SK-N-SH treated with all-trans-retinoic acid at 6 μM for 48 hours (cell line): ENCODE measurements at regions not wholly inside any gene's neighbourhood (a gene's known extent, or its start where the extent isn't known, plus 50 kb on each side); places are given as distances from the start of the nearest gene placed in this dataset.
"Not testable (repeated sequence)": the region's sequence is repeated elsewhere in the genome, so short reads cannot be mapped to it uniquely, and the experiment has no call there.

Experiments
- ATAC-seq: fragments of 200-7000 bp; cut with Tn5 transposase; 3 replicates; pipeline ENCODE4 v1.9.1; 2020; ENCODE audit warnings: mild to moderate bottlenecking, moderate library complexity
- ARNTL ChIP-seq: fragments of 450-650 bp; formaldehyde crosslinking; IDR thresholded peaks from 2 replicates; pipeline ENCODE4 v1.5.0; 2020; ENCODE audit warnings: low read depth, mild to moderate bottlenecking, moderate library complexity, borderline replicate concordance
- CREB5 ChIP-seq: fragments of 250-450 bp; sonication (Bioruptor Pico); IDR thresholded peaks from 2 replicates; pipeline ENCODE4 v1.5.1; 2020; ENCODE audit warnings: low read depth, mild to moderate bottlenecking, moderate library complexity
- CSDC2 ChIP-seq: fragments of 250-450 bp; sonication (Bioruptor Pico); IDR thresholded peaks from 2 replicates; pipeline ENCODE4 v1.5.0; 2020; ENCODE audit warnings: mild to moderate bottlenecking, moderate library complexity
- CSRNP3 ChIP-seq: fragments of 250-450 bp; sonication (Bioruptor Pico); IDR thresholded peaks from 2 replicates; pipeline ENCODE4 v1.5.1; 2021; ENCODE audit warnings: mild to moderate bottlenecking, moderate library complexity
- ESRRG ChIP-seq: fragments of 250-450 bp; sonication (Bioruptor Pico); IDR thresholded peaks from 2 replicates; pipeline ENCODE4 v1.6.1; 2021; ENCODE audit warnings: mild to moderate bottlenecking
- GLIS3 ChIP-seq: fragments of 250-450 bp; sonication (Bioruptor Pico); IDR thresholded peaks from 2 replicates; pipeline ENCODE4 v1.5.0; 2020; ENCODE audit warnings: mild to moderate bottlenecking, moderate library complexity
- ISL1 ChIP-seq: fragments of 250-450 bp; sonication (Bioruptor Pico); IDR thresholded peaks from 2 replicates; pipeline ENCODE4 v2.1.2; 2022; ENCODE audit warnings: mild to moderate bottlenecking, moderate library complexity
- OSR1 ChIP-seq: fragments of 250-450 bp; sonication (Bioruptor Pico); IDR thresholded peaks from 2 replicates; pipeline ENCODE4 v1.8.0; 2022; ENCODE audit warnings: moderate library complexity, mild to moderate bottlenecking, inconsistent platforms
- PATZ1 ChIP-seq: fragments of 250-450 bp; sonication (Bioruptor Pico); IDR thresholded peaks from 2 replicates; pipeline ENCODE4 v1.8.0; 2020; ENCODE audit warnings: mild to moderate bottlenecking, moderate library complexity, borderline replicate concordance
- POU6F1 ChIP-seq: fragments of 250-450 bp; sonication (Bioruptor Pico); IDR thresholded peaks from 2 replicates; pipeline ENCODE4 v1.8.0; 2021; ENCODE audit warnings: low read depth, mild to moderate bottlenecking, moderate library complexity, borderline replicate concordance
- PPARA ChIP-seq: fragments of 250-450 bp; sonication (Bioruptor Pico); IDR thresholded peaks from 2 replicates; pipeline ENCODE4 v1.5.0; 2020; ENCODE audit warnings: mild to moderate bottlenecking, borderline replicate concordance
- SNAI2 ChIP-seq: fragments of 250-450 bp; sonication (Bioruptor Pico); IDR thresholded peaks from 2 replicates; pipeline ENCODE4 v1.5.0; 2020; ENCODE audit warnings: mild to moderate bottlenecking, moderate library complexity
- TOX ChIP-seq: fragments of 250-450 bp; sonication (Bioruptor Pico); IDR thresholded peaks from 2 replicates; pipeline ENCODE4 v1.8.0; 2021; ENCODE audit warnings: mild to moderate bottlenecking, moderate library complexity, borderline replicate concordance
- TSHZ2 ChIP-seq: fragments of 250-450 bp; sonication (Bioruptor Pico); IDR thresholded peaks from 2 replicates; pipeline ENCODE4 v1.5.0; 2020; ENCODE audit warnings: mild to moderate bottlenecking, moderate library complexity
- ZC3H10 ChIP-seq: fragments of 250-450 bp; sonication (Bioruptor Pico); IDR thresholded peaks from 2 replicates; pipeline ENCODE4 v1.5.1; 2021; ENCODE audit warnings: mild to moderate bottlenecking, moderate library complexity
- ZFP3 ChIP-seq: fragments of 250-450 bp; sonication (Bioruptor Pico); IDR thresholded peaks from 2 replicates; pipeline ENCODE4 v1.5.0; 2020; ENCODE audit warnings: mild to moderate bottlenecking, moderate library complexity
- ZFP30 ChIP-seq: fragments of 450-650 bp; formaldehyde crosslinking; IDR thresholded peaks from 2 replicates; pipeline ENCODE4 v1.5.0; 2022; ENCODE audit warnings: mild to moderate bottlenecking, moderate library complexity
- ZNF565 ChIP-seq: fragments of 450-650 bp; formaldehyde crosslinking; conservative IDR thresholded peaks from 2 replicates; pipeline ENCODE4 v1.5.0; 2020; ENCODE audit warnings: low read depth, mild to moderate bottlenecking, moderate library complexity
- ZNF70 ChIP-seq: fragments of 450-650 bp; formaldehyde crosslinking; IDR thresholded peaks from 2 replicates; pipeline ENCODE4 v1.5.0; 2020; ENCODE audit warnings: mild to moderate bottlenecking, moderate library complexity
- ZNF8 ChIP-seq: fragments of 450-650 bp; formaldehyde crosslinking; IDR thresholded peaks from 2 replicates; pipeline ENCODE4 v1.5.0; 2020; ENCODE audit warnings: mild to moderate bottlenecking, moderate library complexity

GRCh38 chr2:215826376-215826775, 187.0 kb downstream of the MREG start:
- TF ChIP-seq ZFP3 (CRISPR knock-in tag): no peak
- no peak for TF ChIP-seq CSRNP3
- TF ChIP-seq PPARA (CRISPR knock-in tag): no peak
- no peak for TF ChIP-seq ZNF8 (CRISPR knock-in tag)
- TF ChIP-seq PATZ1 (CRISPR knock-in tag): no peak
- TF ChIP-seq POU6F1 (CRISPR knock-in tag): no peak
- no peak for TF ChIP-seq ZNF70
- TF ChIP-seq OSR1 (CRISPR knock-in tag): no peak
- no peak for TF ChIP-seq ISL1 (CRISPR knock-in tag)
- no peak for TF ChIP-seq ZC3H10
- no peak for TF ChIP-seq TOX (CRISPR knock-in tag)
- no peak for TF ChIP-seq TSHZ2 (CRISPR knock-in tag)
- TF ChIP-seq GLIS3: no peak
- TF ChIP-seq ZFP30: no peak
- TF ChIP-seq CREB5 (CRISPR knock-in tag): no peak
- no peak for TF ChIP-seq ESRRG (CRISPR knock-in tag)
- no peak for TF ChIP-seq ZNF565 (CRISPR knock-in tag)
- TF ChIP-seq CSDC2 (CRISPR knock-in tag): no peak
- TF ChIP-seq ARNTL (CRISPR knock-in tag): no peak
- ATAC-seq: no peak; the same call in 2 of the 3 replicates

GRCh38 chr2:215825707-215826106, 187.6 kb downstream of the MREG start:
- ATAC-seq: no peak
- TF ChIP-seq ISL1 (CRISPR knock-in tag): no peak

- not testable (repeated sequence) for ATAC-seq
Measured at GRCh38 chr2:215821298-215821697, 192.1 kb downstream of the MREG start.

- not testable (repeated sequence) for ATAC-seq
Measured at GRCh38 chr2:215819713-215820112, 193.6 kb downstream of the MREG start.

- no peak for TF ChIP-seq OSR1 (CRISPR knock-in tag)
- TF ChIP-seq PPARA (CRISPR knock-in tag): no peak
- TF ChIP-seq ISL1 (CRISPR knock-in tag): no peak
- no peak for TF ChIP-seq SNAI2 (CRISPR knock-in tag)
- no peak for TF ChIP-seq ZC3H10
- TF ChIP-seq ZNF565 (CRISPR knock-in tag): no peak
- ATAC-seq: no peak
Measured at GRCh38 chr2:215817046-215817445, 196.3 kb downstream of the MREG start.
